ENCODE measurements at regions not wholly inside any gene's neighbourhood (a gene's known extent, or its start where the extent isn't known, plus 50 kb on each side); places are given as distances from the start of the nearest gene placed in this dataset.

- no peak for DNase-seq
- H3K27me3 ChIP-seq (replicated peaks in 2 of 5; ENCODE audit: control insufficient read depth in 4 of 5, insufficient read depth in 5 of 5, low read length in 4 of 5): peaks cover 0 to 3% (median 0%) of the 10 kb centered on the region in 5 experiments
Observed at GRCh38 chr17:16881239-16881924, 90.5 kb downstream of the TNFRSF13B start.

GRCh38 chr17:16880843-16881230 is 91.1 kb downstream of the TNFRSF13B start:
- H3K4me3 ChIP-seq (ENCODE audit: control insufficient read depth in 1 of 7, extremely low read depth in 1 of 7, insufficient read depth in 4 of 7, low read depth in 2 of 7, low read length in 6 of 7): no peak overlapping the region
- no peaks in the 10 kb centered on the region for H3K4me1 ChIP-seq (ENCODE audit: control extremely low read depth in 1 of 4, control insufficient read depth in 4 of 4, insufficient read depth in 4 of 4, low read length in 3 of 4)
- H3K27me3 ChIP-seq (replicated peaks in 2 of 5; ENCODE audit: control insufficient read depth in 4 of 5, insufficient read depth in 5 of 5, low read length in 4 of 5): peaks cover 0 to 3% (median 0%) of the 10 kb centered on the region in 5 experiments
- DNase-seq: no peak
- 92% methylated on average over 9 of the region's 9 CpGs for WGBS (ENCODE audit: insufficient coverage)
- no peak overlapping the region for H3K27ac ChIP-seq (ENCODE audit: insufficient read depth in 1 of 2, low read depth in 1 of 2, low read length in 2 of 2, poor library complexity in 1 of 2, severe bottlenecking in 2 of 2)
- no peaks in the 10 kb centered on the region for H3K36me3 ChIP-seq (ENCODE audit: control insufficient read depth in 4 of 4, insufficient read depth in 4 of 4, low read length in 3 of 4)
- ChIA-PET CTCF (no interaction called here), POLR2A (no interaction called here)
- peaks cover 0 to 6% (median 0%) of the 10 kb centered on the region in 5 experiments for H3K9me3 ChIP-seq (ENCODE audit: control extremely low read depth in 1 of 5, control insufficient read depth in 4 of 5, insufficient read depth in 2 of 5, low read depth in 1 of 5, low read length in 4 of 5)

More at GRCh38 chr17:16881239-16881924, 90.5 kb downstream of the TNFRSF13B start:
- peaks cover 0 to 6% (median 0%) of the 10 kb centered on the region in 5 experiments for H3K9me3 ChIP-seq (ENCODE audit: control extremely low read depth in 1 of 5, control insufficient read depth in 4 of 5, insufficient read depth in 2 of 5, low read depth in 1 of 5, low read length in 4 of 5)
- no peaks in the 10 kb centered on the region for H3K4me1 ChIP-seq (ENCODE audit: control extremely low read depth in 1 of 4, control insufficient read depth in 4 of 4, insufficient read depth in 4 of 4, low read length in 3 of 4)
- 100% methylated on average over 8 of the region's 9 CpGs for WGBS (ENCODE audit: insufficient coverage)
- no peaks in the 10 kb centered on the region for H3K36me3 ChIP-seq (ENCODE audit: control insufficient read depth in 4 of 4, insufficient read depth in 4 of 4, low read length in 3 of 4)
- POLR2A ChIA-PET: no interaction called here
- no peak overlapping the region for H3K27ac ChIP-seq (ENCODE audit: insufficient read depth in 1 of 2, low read depth in 1 of 2, low read length in 2 of 2, poor library complexity in 1 of 2, severe bottlenecking in 2 of 2)
- CTCF ChIA-PET: no interaction called here
- no peak overlapping the region for H3K4me3 ChIP-seq (ENCODE audit: control insufficient read depth in 1 of 7, extremely low read depth in 1 of 7, insufficient read depth in 4 of 7, low read depth in 2 of 7, low read length in 6 of 7)

GRCh38 chr17:16880121-16880842 is 91.6 kb downstream of the TNFRSF13B start:
- DNase-seq: no peak
- no peak overlapping the region for H3K27ac ChIP-seq (ENCODE audit: insufficient read depth in 1 of 2, low read depth in 1 of 2, low read length in 2 of 2, poor library complexity in 1 of 2, severe bottlenecking in 2 of 2)
- 99% methylated on average over 8 of the region's 16 CpGs for WGBS (ENCODE audit: insufficient coverage)
- H3K36me3 ChIP-seq (ENCODE audit: control insufficient read depth in 4 of 4, insufficient read depth in 4 of 4, low read length in 3 of 4): no peaks in the 10 kb centered on the region
- H3K4me3 ChIP-seq (ENCODE audit: control insufficient read depth in 1 of 7, extremely low read depth in 1 of 7, insufficient read depth in 4 of 7, low read depth in 2 of 7, low read length in 6 of 7): no peak overlapping the region
- CTCF ChIA-PET: no interaction called here
- no peaks in the 10 kb centered on the region for H3K4me1 ChIP-seq (ENCODE audit: control extremely low read depth in 1 of 4, control insufficient read depth in 4 of 4, insufficient read depth in 4 of 4, low read length in 3 of 4)
- H3K27me3 ChIP-seq (replicated peaks in 2 of 5; ENCODE audit: control insufficient read depth in 4 of 5, insufficient read depth in 5 of 5, low read length in 4 of 5): peaks cover 0 to 3% (median 0%) of the 10 kb centered on the region in 5 experiments
- H3K9me3 ChIP-seq (ENCODE audit: control extremely low read depth in 1 of 5, control insufficient read depth in 4 of 5, insufficient read depth in 2 of 5, low read depth in 1 of 5, low read length in 4 of 5): peaks cover 0 to 6% (median 0%) of the 10 kb centered on the region in 5 experiments
- POLR2A ChIA-PET: no interaction called here

GRCh38 chr17:16879686-16880085 is 92.2 kb downstream of the TNFRSF13B start:
- no peak overlapping the region for H3K4me3 ChIP-seq (ENCODE audit: control insufficient read depth in 1 of 7, extremely low read depth in 1 of 7, insufficient read depth in 4 of 7, low read depth in 2 of 7, low read length in 6 of 7)
- WGBS (ENCODE audit: insufficient coverage): 97% methylated on average over 14 of the region's 15 CpGs
- ChIA-PET POLR2A (no interaction called here), CTCF (no interaction called here)
- H3K27ac ChIP-seq (ENCODE audit: insufficient read depth in 1 of 2, low read depth in 1 of 2, low read length in 2 of 2, poor library complexity in 1 of 2, severe bottlenecking in 2 of 2): no peak overlapping the region
- H3K36me3 ChIP-seq (ENCODE audit: control insufficient read depth in 4 of 4, insufficient read depth in 4 of 4, low read length in 3 of 4): no peaks in the 10 kb centered on the region
- peaks cover 0 to 6% (median 0%) of the 10 kb centered on the region in 5 experiments for H3K9me3 ChIP-seq (ENCODE audit: control extremely low read depth in 1 of 5, control insufficient read depth in 4 of 5, insufficient read depth in 2 of 5, low read depth in 1 of 5, low read length in 4 of 5)
- no peak for DNase-seq
- peaks cover 0 to 3% (median 0%) of the 10 kb centered on the region in 5 experiments for H3K27me3 ChIP-seq (replicated peaks in 2 of 5; ENCODE audit: control insufficient read depth in 4 of 5, insufficient read depth in 5 of 5, low read length in 4 of 5)
- no peaks in the 10 kb centered on the region for H3K4me1 ChIP-seq (ENCODE audit: control extremely low read depth in 1 of 4, control insufficient read depth in 4 of 4, insufficient read depth in 4 of 4, low read length in 3 of 4)

- CTCF ChIA-PET: no interaction called here
- 97% methylated on average over 7 of the region's 10 CpGs for WGBS (ENCODE audit: insufficient coverage)
Observed at GRCh38 chr17:16878606-16879005, 93.3 kb downstream of the TNFRSF13B start.

GRCh38 chr17:16878084-16878483 is 93.8 kb downstream of the TNFRSF13B start:
- H3K4me1 ChIP-seq (ENCODE audit: control extremely low read depth in 1 of 4, control insufficient read depth in 4 of 4, insufficient read depth in 4 of 4, low read length in 3 of 4): no peaks in the 10 kb centered on the region
- CTCF ChIA-PET: no interaction called here
- DNase-seq: no peak
- H3K4me3 ChIP-seq (ENCODE audit: control insufficient read depth in 1 of 7, extremely low read depth in 1 of 7, insufficient read depth in 4 of 7, low read depth in 2 of 7, low read length in 6 of 7): no peak overlapping the region
- POLR2A ChIA-PET: no interaction called here
- H3K9me3 ChIP-seq (ENCODE audit: control extremely low read depth in 1 of 5, control insufficient read depth in 4 of 5, insufficient read depth in 2 of 5, low read depth in 1 of 5, low read length in 4 of 5): peaks cover 0 to 6% (median 0%) of the 10 kb centered on the region in 5 experiments
- WGBS (ENCODE audit: insufficient coverage): 93% methylated on average over 4 of the region's 4 CpGs
- H3K36me3 ChIP-seq (ENCODE audit: control insufficient read depth in 4 of 4, insufficient read depth in 4 of 4, low read length in 3 of 4): no peaks in the 10 kb centered on the region
- H3K27ac ChIP-seq (ENCODE audit: insufficient read depth in 1 of 2, low read depth in 1 of 2, low read length in 2 of 2, poor library complexity in 1 of 2, severe bottlenecking in 2 of 2): no peak overlapping the region
- peaks cover 0 to 3% (median 0%) of the 10 kb centered on the region in 5 experiments for H3K27me3 ChIP-seq (replicated peaks in 2 of 5; ENCODE audit: control insufficient read depth in 4 of 5, insufficient read depth in 5 of 5, low read length in 4 of 5)

More at GRCh38 chr17:16878606-16879005, 93.3 kb downstream of the TNFRSF13B start:
- POLR2A ChIA-PET: no interaction called here
- H3K36me3 ChIP-seq (ENCODE audit: control insufficient read depth in 4 of 4, insufficient read depth in 4 of 4, low read length in 3 of 4): no peaks in the 10 kb centered on the region
- H3K4me3 ChIP-seq (ENCODE audit: control insufficient read depth in 1 of 7, extremely low read depth in 1 of 7, insufficient read depth in 4 of 7, low read depth in 2 of 7, low read length in 6 of 7): no peak overlapping the region
- H3K27me3 ChIP-seq (replicated peaks in 2 of 5; ENCODE audit: control insufficient read depth in 4 of 5, insufficient read depth in 5 of 5, low read length in 4 of 5): peaks cover 0 to 3% (median 0%) of the 10 kb centered on the region in 5 experiments
- peaks cover 0 to 6% (median 0%) of the 10 kb centered on the region in 5 experiments for H3K9me3 ChIP-seq (ENCODE audit: control extremely low read depth in 1 of 5, control insufficient read depth in 4 of 5, insufficient read depth in 2 of 5, low read depth in 1 of 5, low read length in 4 of 5)
- no peak for DNase-seq
- H3K4me1 ChIP-seq (ENCODE audit: control extremely low read depth in 1 of 4, control insufficient read depth in 4 of 4, insufficient read depth in 4 of 4, low read length in 3 of 4): no peaks in the 10 kb centered on the region
- H3K27ac ChIP-seq (ENCODE audit: insufficient read depth in 1 of 2, low read depth in 1 of 2, low read length in 2 of 2, poor library complexity in 1 of 2, severe bottlenecking in 2 of 2): no peak overlapping the region

GRCh38 chr17:16877099-16877498 is 94.8 kb downstream of the TNFRSF13B start:
- Histone ChIP-seq H3K4me3 (ENCODE audit: control insufficient read depth in 1 of 7, extremely low read depth in 1 of 7, insufficient read depth in 4 of 7, low read depth in 2 of 7, low read length in 6 of 7) (no peak overlapping the region), H3K9me3 (ENCODE audit: control extremely low read depth in 1 of 5, control insufficient read depth in 4 of 5, insufficient read depth in 2 of 5, low read depth in 1 of 5, low read length in 4 of 5) (peaks cover 0 to 6% (median 0%) of the 10 kb centered on the region in 5 experiments), H3K4me1 (ENCODE audit: control extremely low read depth in 1 of 4, control insufficient read depth in 4 of 4, insufficient read depth in 4 of 4, low read length in 3 of 4) (no peaks in the 10 kb centered on the region), H3K27ac (ENCODE audit: insufficient read depth in 1 of 2, low read depth in 1 of 2, low read length in 2 of 2, poor library complexity in 1 of 2, severe bottlenecking in 2 of 2) (no peak overlapping the region), H3K36me3 (ENCODE audit: control insufficient read depth in 4 of 4, insufficient read depth in 4 of 4, low read length in 3 of 4) (no peaks in the 10 kb centered on the region), H3K27me3 (replicated peaks in 2 of 5; ENCODE audit: control insufficient read depth in 4 of 5, insufficient read depth in 5 of 5, low read length in 4 of 5) (peaks cover 0 to 3% (median 0%) of the 10 kb centered on the region in 5 experiments)
- ChIA-PET CTCF (no interaction called here), POLR2A (no interaction called here)
- WGBS (ENCODE audit: insufficient coverage): no CpG with 5 or more reads among the region's 1 CpG
- no peak for DNase-seq

All from common myeloid progenitor, CD34-positive (primary cell).